ENCODE measurements at regions not wholly inside any gene's neighbourhood (a gene's known extent, or its start where the extent isn't known, plus 50 kb on each side); places are given as distances from the start of the nearest gene placed in this dataset.

DNA sequence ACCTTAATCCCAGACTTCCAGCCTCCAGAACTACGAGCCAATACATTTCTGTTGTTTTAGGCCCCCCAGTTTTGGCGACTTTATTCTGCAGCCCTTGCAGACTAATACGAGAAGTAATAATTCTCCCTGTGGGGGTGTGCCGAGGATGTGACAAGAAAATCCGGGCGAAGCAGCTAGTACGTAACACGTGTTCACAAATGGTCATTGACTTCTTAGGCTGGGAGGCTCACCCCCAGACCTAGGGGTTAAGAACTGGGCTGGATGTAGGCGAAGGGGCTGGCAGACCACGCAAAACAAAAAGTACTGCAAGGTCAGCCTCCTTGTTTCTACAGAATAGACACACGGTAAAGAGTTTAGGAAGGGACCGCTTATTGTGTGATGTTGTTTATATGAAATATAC, 69.8 kb upstream of the ESRRB start:
- DNase-seq (ENCODE audit: low spot score), result no peak

DNA sequence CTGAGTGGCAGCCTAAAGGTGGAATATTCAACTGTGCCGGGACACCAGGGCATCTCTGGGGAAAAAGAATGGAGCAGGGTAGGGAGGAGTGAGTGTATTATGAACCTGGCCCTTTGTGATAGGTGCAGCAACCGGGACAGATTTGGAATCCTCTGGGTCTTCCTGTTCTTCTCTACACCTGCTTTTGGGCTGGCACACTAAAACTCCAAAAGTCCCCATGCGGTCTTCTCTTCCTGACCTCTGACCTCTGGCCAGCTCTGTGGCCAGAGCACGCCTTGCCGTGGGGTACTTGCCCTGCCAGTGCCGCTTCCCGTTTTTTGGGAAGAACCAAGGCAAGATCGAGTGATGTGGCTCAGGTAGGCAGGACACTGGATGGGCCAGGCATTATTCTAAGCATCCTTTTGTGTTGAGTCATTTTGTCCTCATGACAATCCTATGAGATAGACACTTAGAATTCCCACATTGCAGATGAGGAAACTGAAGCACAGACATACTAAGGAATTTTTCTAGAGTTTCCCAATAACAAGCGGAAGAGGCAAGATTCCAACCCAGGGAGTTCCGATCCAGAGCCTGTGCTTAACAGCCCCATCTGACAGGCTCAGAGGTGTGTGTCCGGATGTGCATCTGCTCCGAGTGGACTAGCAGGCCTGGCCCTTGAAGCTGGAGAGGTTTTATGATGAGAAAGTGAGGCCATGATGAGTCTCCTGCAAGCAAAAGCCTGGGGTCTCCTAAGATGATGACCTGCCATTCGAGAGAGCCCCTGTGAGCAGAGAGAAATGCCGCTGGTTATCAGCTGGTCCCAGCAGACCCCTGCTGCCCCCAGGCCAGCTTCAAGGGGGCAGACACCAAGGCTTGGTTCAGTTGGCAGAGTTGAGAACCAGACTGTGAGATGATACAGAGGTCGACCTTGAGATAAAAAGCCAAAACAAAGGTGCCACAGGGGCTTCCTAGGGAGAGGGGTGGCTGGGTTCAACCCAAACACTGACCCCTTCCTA, 67.9 kb upstream of the ESRRB start:
- no peak for DNase-seq (ENCODE audit: low spot score)

DNA sequence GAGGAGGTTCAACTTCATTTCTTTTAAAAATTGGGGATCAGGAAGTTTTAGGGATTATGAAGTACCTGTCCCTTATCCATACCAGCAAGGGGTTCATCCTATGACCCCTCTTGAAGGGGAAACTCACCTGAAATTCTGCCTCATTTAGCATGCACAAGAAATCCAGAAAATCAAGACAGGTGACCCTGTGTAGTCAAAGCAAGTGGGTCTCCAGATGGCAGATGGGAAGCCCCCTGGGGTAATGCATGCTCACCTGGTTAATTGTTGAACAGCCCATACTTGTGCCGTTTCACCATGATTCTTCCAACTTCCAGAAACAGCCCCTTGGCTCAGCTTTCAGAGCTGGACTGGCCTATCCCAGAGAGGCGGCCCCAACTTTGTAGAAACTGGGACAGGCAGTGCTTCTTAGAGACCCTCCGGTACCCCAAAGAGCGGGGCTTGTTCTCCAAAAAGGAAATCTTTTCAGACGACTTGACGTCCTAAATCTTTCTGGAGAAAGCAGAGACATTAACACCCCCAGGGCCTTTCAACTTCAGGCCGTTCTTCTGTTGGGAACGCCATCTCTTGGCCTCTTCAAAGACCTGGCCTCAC, 66.3 kb upstream of the ESRRB start:
- DNase-seq (ENCODE audit: low spot score), result peak; percentile 34

DNA sequence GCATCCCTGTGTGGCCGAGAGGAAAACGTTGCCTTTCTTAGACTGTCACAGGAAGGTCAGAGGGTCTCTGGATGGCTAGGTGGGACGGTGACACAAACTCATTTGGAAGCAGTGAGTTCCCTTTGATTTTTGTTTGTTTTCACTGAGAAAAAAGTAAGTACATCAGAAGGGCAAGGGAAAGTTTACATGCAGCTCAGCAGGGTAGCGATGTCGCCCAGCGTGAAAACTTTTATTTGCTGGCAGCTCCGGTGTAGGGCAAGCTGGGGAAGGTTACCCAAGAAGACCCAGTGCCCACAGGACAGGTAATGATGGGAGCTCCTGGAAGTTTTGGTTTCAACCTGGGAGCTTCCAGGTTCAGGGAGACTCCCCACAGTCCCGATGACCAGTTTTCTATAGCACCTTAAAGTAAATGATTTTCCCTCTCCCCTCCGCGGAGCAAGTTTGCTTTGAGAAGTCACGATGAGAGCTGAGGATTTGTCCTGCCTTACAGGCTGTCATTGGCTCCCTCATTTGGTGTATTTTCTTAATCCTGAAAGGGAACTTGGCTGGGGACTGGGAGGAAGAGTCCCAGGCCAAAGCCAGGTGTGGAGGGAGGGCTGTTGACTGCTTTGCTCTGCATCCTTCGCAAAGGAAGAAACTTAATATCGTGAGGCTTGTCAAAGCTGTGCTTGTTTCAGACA, 64.7 kb upstream of the ESRRB start:
- no peak for DNase-seq (ENCODE audit: low spot score)

DNA sequence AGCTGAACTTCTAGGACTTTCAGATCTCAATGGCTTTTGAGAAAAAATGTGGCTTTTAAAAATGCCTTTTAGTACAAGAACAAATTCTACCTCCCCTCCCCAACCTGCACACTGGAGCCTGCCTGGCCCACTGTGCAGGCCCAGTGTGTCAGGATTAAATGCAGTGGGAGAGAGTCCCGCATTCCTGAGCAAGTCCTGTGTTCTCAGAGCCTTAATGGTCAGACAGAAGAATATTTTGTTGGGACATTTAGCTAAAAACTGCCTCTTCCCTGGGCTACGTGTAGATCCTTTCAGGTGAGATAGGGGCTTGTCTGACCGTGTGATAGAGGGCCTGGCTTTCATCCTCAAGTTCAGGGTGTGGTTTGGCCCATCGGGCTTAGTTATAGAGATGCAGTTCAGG, 63.1 kb upstream of the ESRRB start:
- no peak for DNase-seq (ENCODE audit: low spot score)

DNA sequence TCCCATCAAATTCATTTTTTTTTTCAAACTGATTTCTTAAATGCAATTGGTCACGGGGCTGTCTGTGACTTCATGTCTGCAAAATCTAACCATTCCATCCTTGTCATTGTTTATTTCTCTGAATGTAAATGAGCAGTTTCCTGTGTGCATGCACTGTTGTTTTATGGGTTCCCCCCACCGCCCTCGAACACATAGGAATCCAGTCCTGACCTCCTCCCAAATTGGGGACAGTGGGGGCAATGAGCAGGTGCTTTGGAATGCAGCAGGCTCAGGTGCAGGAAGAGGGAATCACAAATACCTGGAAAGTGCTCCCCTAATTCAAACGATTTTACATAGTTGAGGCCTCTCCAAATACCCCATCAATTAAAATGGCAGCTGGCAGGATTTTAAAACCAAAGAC, 62.6 kb upstream of the ESRRB start:
- DNase-seq (ENCODE audit: low spot score), result no peak

DNA sequence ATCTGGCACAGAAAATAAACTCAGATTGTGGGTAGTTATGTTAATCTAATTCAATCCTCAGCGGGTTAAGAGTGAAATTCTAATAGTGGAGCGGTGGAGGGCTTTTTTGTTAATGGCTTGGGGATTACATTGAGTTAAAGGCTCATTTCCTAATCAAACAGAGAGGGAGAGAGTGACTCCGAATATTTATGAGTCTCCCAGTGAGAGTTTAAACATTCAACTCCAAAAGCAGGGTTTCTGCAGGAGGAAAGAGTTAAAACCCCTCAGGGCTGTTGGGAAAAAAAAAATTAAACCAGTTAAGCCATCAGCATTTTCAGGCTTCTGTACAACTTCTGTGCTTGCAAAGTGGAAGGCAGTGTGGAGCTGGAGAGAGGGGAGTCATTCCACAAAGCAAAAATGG, 62.1 kb upstream of the ESRRB start:
- no peak for DNase-seq (ENCODE audit: low spot score)

DNA sequence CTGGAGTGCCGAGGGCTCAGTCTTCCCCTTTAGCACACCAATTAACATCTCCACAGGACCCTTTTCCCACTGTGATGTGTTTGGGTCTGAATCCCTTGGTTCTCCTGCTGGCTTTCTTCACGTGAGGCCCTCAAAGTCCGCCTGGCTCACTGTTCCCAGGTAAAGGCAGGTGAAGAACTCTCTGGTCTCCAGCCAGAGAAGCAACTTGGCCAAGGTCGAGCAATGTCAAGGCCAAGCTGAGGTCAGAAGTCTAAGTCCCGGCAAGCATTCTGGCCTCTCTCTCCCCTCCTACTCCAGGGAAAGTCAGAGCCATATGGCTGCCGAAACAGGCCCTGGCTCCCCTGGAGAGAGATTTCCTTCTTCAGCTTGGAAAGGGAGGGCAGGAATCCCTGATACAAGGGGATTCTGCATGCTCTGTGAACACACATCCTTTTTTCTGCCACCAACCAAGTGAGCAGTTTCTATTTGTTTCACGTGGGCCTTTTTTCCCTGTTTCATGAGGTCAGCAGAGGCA, 61.4 kb upstream of the ESRRB start:
- DNase-seq (ENCODE audit: low spot score), result no peak

DNA sequence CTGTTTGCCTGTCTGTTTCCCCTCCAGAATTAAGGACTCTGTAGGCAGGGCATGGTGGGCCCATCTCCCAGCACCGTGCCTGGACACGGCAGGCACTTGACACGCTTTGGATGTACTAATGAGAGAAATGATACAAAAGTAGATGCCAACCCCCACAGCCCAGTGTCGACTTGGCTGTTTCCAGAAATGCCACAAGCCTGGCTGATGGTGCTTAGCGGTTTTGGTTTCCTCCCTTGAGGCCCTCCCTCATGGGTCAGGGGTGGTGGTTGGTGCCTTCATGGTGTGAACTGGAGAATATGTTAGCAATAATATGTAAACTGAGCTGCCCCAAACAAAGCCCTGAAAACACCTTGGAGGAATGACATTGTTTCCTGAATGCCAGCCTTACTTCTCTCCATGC, 55.5 kb upstream of the ESRRB start:
- no peak for DNase-seq (ENCODE audit: low spot score)

DNA sequence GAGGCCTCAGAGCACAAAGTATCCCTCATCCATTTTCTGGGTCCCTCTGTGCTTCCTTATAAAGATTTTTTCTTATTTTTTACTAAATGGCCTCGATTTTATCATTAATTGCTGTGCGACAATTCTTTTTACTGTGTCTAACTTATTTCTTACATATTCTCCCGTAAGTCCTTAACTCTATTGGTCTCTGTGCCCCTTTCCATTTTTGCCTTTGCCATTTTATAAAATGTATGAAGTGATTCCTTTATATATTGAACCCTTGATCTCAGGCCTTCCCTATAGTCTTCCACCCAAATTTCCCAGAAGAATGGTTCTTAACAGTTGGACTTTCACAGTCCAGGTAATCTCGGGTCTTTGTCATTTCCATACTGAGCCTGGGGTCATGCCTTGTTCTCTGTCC, 55.0 kb upstream of the ESRRB start:
- no peak for DNase-seq (ENCODE audit: low spot score)

DNA sequence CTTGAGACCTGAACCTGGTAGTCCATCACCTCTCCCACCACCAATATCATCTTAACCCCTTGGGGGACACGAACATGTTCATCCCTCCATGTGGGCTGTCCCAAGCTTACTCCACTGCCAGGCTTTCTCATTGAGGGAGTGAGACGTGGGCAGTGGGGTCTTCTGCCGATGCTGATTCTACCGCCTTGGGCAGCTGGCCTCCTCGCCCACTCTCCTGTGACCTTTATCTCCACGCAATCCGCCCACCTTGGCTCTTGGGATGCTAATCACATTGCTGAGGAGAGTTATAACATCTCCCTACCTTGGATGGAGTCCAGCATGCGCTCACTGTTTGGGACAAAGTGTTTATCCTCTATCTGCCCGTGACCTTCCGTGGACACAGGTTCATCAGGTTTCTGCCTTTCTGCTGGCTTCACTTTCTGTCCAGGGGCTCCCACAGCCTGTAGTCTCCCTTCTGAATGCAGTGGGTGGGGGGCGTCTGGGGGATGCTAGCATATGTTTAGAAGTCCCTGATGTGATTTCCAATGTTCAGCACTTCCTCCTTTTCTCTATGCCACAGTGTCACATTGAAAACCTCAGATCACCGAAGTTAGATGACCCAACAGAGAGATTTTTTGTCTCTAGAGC, 53.2 kb upstream of the ESRRB start:
- no peak for DNase-seq (ENCODE audit: low spot score)

DNA sequence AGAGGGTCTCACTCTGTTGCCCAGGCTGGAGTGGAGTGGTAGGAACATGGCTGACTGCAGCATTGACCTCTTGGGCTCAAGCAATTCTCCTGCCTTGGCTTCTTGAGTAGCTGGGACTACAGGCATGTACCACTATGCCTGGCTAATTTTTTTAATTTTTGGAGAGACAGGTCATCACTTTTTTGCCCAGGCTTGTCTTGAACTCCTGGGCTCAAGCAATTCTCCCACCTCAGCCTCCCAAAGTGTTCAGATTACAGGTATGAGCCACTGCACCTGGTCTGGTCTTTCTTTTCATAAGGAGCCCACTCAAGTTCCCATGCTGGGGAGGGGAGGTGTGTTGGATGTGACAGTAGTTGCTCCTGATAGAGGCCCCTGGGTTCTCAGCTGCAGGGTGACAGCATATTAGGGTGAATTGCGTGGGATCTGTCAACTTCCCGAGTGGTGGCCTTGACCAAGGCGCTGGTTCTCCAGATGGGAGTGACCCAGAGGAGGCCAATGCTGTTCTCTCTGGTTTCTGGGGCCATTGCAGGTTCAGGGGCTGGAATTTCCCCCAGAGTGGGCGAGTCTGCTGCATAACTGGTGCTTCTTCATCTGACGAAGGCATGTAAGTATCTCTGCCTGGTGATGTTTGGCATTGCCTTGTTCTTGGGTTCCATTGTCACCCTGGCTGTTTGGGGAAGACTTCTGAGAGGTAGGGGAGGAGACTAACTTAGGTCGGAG, 52.4 kb upstream of the ESRRB start:
- no peak for DNase-seq (ENCODE audit: low spot score)

DNA sequence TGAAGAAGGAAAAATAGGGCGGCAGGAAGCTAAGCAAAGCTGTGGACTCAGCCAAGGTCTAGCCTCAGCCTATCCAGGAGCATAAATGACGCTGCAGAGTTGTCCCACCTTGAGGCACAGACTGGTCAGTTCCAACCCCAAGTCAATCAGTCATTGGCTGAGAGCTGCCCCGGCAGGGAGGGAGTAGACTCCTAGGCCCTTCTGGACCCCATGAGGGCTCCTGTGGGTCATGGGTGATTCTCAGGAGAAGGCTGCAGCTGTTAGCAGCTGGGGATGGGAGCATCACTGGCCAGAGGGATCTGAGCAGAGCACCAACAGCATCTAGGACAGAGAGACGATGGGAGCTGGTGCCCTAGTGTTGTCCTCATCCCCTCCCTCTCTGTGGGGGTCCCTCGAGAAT, 51.8 kb upstream of the ESRRB start:
- no peak for DNase-seq (ENCODE audit: low spot score)

All from ureter (tissue), 1 donor.